H1 (cell line): ENCODE measurements at regions not wholly inside any gene's neighbourhood (a gene's known extent, or its start where the extent isn't known, plus 50 kb on each side); places are given as distances from the start of the nearest gene placed in this dataset.

ENCODE experiments used
- CTCF ChIA-PET: fragments of 300-600 bp; sonication (Branson Sonifier 250); formaldehyde crosslinking; loops from one replicate; lab custom pipeline; 2021; ENCODE audit not compliant: partially characterized antibody; lab: Charles Lee
- POLR2A ChIA-PET: fragments of 300-600 bp; sonication (Branson Sonifier 250); formaldehyde crosslinking; loops from one replicate; lab custom pipeline; 2021; ENCODE audit warnings: inconsistent platforms; ENCODE audit not compliant: partially characterized antibody; lab: Charles Lee
- DNase-seq, 2 experiments: peaks; one replicate each; pipeline versions ENCODE4 v3.0.0 to v3.0.0-alpha.2; 2010 to 2022; ENCODE audit warnings: low spot score in 2 of 2, low read depth in 1 of 2, mixed read lengths in 1 of 2
- FAIRE-seq: peaks from 2 replicates; lab custom pipeline; 2011; peaks lifted over from hg19 to GRCh38; lab: Jason Lieb, UNC
- H2AFZ ChIP-seq: 2 replicates; pipeline ENCODE4 v1.8.1; 2012; ENCODE audit warnings: low read length, inconsistent platforms
- H2AK5ac ChIP-seq: 2 replicates; pipeline ENCODE4 v1.6.1; 2013; ENCODE audit warnings: low read depth, low read length
- H2BK120ac ChIP-seq: replicated peaks from 2 replicates; pipeline ENCODE3; 2013; ENCODE audit warnings: low read depth, low read length, inconsistent platforms
- H2BK12ac ChIP-seq: 2 replicates; pipeline ENCODE4 v1.6.1; 2013; ENCODE audit warnings: low read depth, low read length
- H2BK15ac ChIP-seq: 2 replicates; pipeline ENCODE4 v1.6.1; 2013; ENCODE audit warnings: low read length
- H2BK20ac ChIP-seq: 2 replicates; pipeline ENCODE4 v1.6.1; 2013; ENCODE audit warnings: low read length
- H2BK5ac ChIP-seq: 2 replicates; pipeline ENCODE4 v1.6.1; 2013; ENCODE audit warnings: low read depth, low read length
- H3K14ac ChIP-seq: 2 replicates; pipeline ENCODE4 v1.6.1; 2013; ENCODE audit warnings: inconsistent platforms; ENCODE audit not compliant: insufficient read length
- H3K18ac ChIP-seq: 2 replicates; pipeline ENCODE4 v1.6.1; 2013; ENCODE audit warnings: low read length; ENCODE audit errors: extremely low read depth
- H3K23ac ChIP-seq: 2 replicates; pipeline ENCODE4 v1.6.1; 2013; ENCODE audit warnings: inconsistent platforms; ENCODE audit not compliant: insufficient read length
- H3K23me2 ChIP-seq: 2 replicates; pipeline ENCODE4 v1.6.1; 2013; ENCODE audit warnings: low read depth, low read length
- H3K27ac ChIP-seq: 2 replicates; pipeline ENCODE4 v1.6.1; 2011; ENCODE audit warnings: low read depth, low read length, inconsistent platforms
- H3K27me3 ChIP-seq, 4 experiments: replicated peaks in 1 of 4; 1 replicate in 1 of 4; 2 replicates in 3 of 4; pipeline versions ENCODE4 v1.6.1 to v1.8.1; 2011 to 2013; ENCODE audit warnings: low read length in 3 of 4, mild to moderate bottlenecking in 3 of 4, inconsistent platforms in 2 of 4, mixed read lengths in 2 of 4, moderate library complexity in 1 of 4; ENCODE audit not compliant: control insufficient read depth in 3 of 4, insufficient read depth in 3 of 4; ENCODE audit errors: extremely low read depth in 1 of 4
- H3K36me3 ChIP-seq, 4 experiments: 2 replicates each; pipeline versions ENCODE4 v1.6.1 to v1.8.1; 2011 to 2013; ENCODE audit warnings: mild to moderate bottlenecking in 4 of 4, low read length in 3 of 4, moderate library complexity in 2 of 4, control low read depth in 1 of 4, inconsistent platforms in 1 of 4; ENCODE audit not compliant: insufficient read depth in 4 of 4, control insufficient read depth in 2 of 4
- H3K4ac ChIP-seq: replicated peaks from 2 replicates; pipeline ENCODE3; 2013; ENCODE audit warnings: low read length, low read depth, mixed read lengths, inconsistent platforms; ENCODE audit not compliant: insufficient read length
- H3K4me1 ChIP-seq, 4 experiments: replicated peaks in 1 of 4; 1 replicate in 1 of 4; 2 replicates in 3 of 4; pipeline versions ENCODE4 v1.6.1 to v1.8.1; 2011 to 2013; ENCODE audit warnings: low read length in 3 of 4, inconsistent platforms in 2 of 4, mixed read lengths in 1 of 4; ENCODE audit not compliant: insufficient read depth in 4 of 4, control insufficient read depth in 3 of 4
- H3K4me2 ChIP-seq, 2 experiments: 2 replicates each; pipeline versions ENCODE4 v1.6.1 to v1.8.1; 2011 to 2013; ENCODE audit warnings: low read depth in 2 of 2, low read length in 2 of 2, control low read depth in 1 of 2, inconsistent platforms in 1 of 2, mild to moderate bottlenecking in 1 of 2; ENCODE audit not compliant: insufficient read depth in 1 of 2
- H3K4me3 ChIP-seq, 4 experiments: fragments of 200-600, 300-600 bp in 1 of 4; sonication (generic), shearing (Covaris generic), sonication (Bioruptor Twin) in 1 of 4; 2 replicates each; pipeline versions ENCODE4 v1.5.1 to v1.8.1; 2011 to 2016; ENCODE audit warnings: low read length in 4 of 4, low read depth in 3 of 4, control low read depth in 2 of 4, inconsistent platforms in 2 of 4, mild to moderate bottlenecking in 2 of 4, mixed read lengths in 1 of 4, moderate library complexity in 1 of 4; ENCODE audit not compliant: insufficient read depth in 2 of 4; ENCODE audit errors: extremely low read depth in 1 of 4
- H3K56ac ChIP-seq: replicated peaks from 2 replicates; pipeline ENCODE3; 2013; ENCODE audit warnings: low read depth, mild to moderate bottlenecking, mixed read lengths, low read length, inconsistent platforms; ENCODE audit not compliant: insufficient read length
- H3K79me1 ChIP-seq: 2 replicates; pipeline ENCODE4 v1.6.1; 2013; ENCODE audit warnings: low read depth, low read length, control low read depth
- H3K79me2 ChIP-seq, 2 experiments: 2 replicates each; pipeline versions ENCODE4 v1.6.1 to v1.8.1; 2012 to 2013; ENCODE audit warnings: low read length in 2 of 2, mild to moderate bottlenecking in 2 of 2, inconsistent platforms in 1 of 2; ENCODE audit not compliant: insufficient read depth in 2 of 2, control insufficient read depth in 1 of 2
- H3K9ac ChIP-seq, 4 experiments: replicated peaks in 1 of 4; 1 replicate in 1 of 4; 2 replicates in 3 of 4; pipeline versions ENCODE4 v1.6.1 to v1.8.1; 2011 to 2013; ENCODE audit warnings: low read depth in 3 of 4, low read length in 3 of 4, control low read depth in 2 of 4, mild to moderate bottlenecking in 2 of 4, moderate library complexity in 2 of 4, inconsistent platforms in 1 of 4; ENCODE audit errors: extremely low read depth in 1 of 4
- H3K9me3 ChIP-seq, 2 experiments: 2 replicates each; pipeline versions ENCODE4 v1.6.1 to v1.8.1; 2012 to 2013; ENCODE audit warnings: mild to moderate bottlenecking in 2 of 2, moderate library complexity in 2 of 2, control low read depth in 1 of 2, inconsistent platforms in 1 of 2, low read depth in 1 of 2, low read length in 1 of 2, mixed read lengths in 1 of 2; ENCODE audit not compliant: insufficient read depth in 2 of 2
- H4K20me1 ChIP-seq, 2 experiments: replicated peaks in 1 of 2; 2 replicates each; pipeline versions ENCODE3 to v1.8.1; 2011 to 2013; ENCODE audit warnings: inconsistent platforms in 2 of 2, low read length in 2 of 2, mild to moderate bottlenecking in 1 of 2; ENCODE audit not compliant: insufficient read depth in 2 of 2, control insufficient read depth in 1 of 2
- H4K5ac ChIP-seq: 2 replicates; pipeline ENCODE4 v1.6.1; 2013; ENCODE audit warnings: low read length, low read depth, mixed read lengths, inconsistent platforms; ENCODE audit not compliant: insufficient read length
- H4K8ac ChIP-seq: 2 replicates; pipeline ENCODE4 v1.8.0; 2013; ENCODE audit warnings: mild to moderate bottlenecking, moderate library complexity, low read length, inconsistent platforms; ENCODE audit not compliant: insufficient read depth; ENCODE audit errors: extremely low read depth
- H4K91ac ChIP-seq: replicated peaks from 2 replicates; pipeline ENCODE3; 2013; ENCODE audit warnings: low read length, mixed read lengths, inconsistent platforms; ENCODE audit not compliant: insufficient read length
- SIRT6 ChIP-seq: IDR thresholded peaks from one replicate; pipeline ENCODE4 v1.7.1; 2012; ENCODE audit warnings: low read length, inconsistent platforms
- SIX5 ChIP-seq: IDR thresholded peaks from 2 replicates; pipeline ENCODE4 v1.6.1; 2011; ENCODE audit warnings: mild to moderate bottlenecking, low read depth, low read length
- TF ChIP-seq, protein P1 (sequence below): fragments of 300-600 bp; sonication (generic); IDR thresholded peaks from 2 replicates; pipeline ENCODE4 v1.7.1; 2012; ENCODE audit warnings: low read length, moderate library complexity, mild to moderate bottlenecking, inconsistent platforms; ENCODE audit not compliant: insufficient replicate concordance

DNA sequence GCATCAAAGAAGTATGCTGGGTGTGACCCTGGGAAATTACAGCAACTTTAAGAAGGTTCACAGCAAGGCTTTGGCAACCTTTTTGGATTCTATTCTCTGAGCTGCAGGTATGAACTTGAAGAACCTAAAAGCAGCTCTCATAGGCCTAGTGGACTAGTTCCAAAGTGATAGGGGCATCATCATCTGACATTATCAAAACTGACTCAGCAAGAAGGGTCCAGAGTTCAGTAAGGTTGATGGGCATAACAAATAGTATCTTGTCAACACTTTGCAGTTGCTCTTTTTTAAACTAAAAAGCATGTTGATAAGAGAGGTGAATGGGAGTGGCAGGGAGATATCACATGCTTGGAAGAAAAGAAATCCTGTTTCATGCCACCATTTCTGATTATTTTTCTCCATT lies 249.3 kb downstream of the ZNF674 start:
- H3K14ac ChIP-seq = no peak overlapping the region
- no peak overlapping the region for H2AFZ ChIP-seq
- H3K9ac ChIP-seq = no peak overlapping the region
- no peak overlapping the region for H2BK20ac ChIP-seq
- no peaks in the 10 kb centered on the region for H3K79me2 ChIP-seq
- no peaks in the 10 kb centered on the region for H3K9me3 ChIP-seq
- no peak overlapping the region for H2BK15ac ChIP-seq
- no peaks in the 10 kb centered on the region for H3K27me3 ChIP-seq
- ChIA-PET CTCF (no interaction called here), POLR2A (no interaction called here)
- no peak overlapping the region for H3K4ac ChIP-seq
- H3K23ac ChIP-seq = no peak overlapping the region
- H3K18ac ChIP-seq = no peak overlapping the region
- no peaks in the 10 kb centered on the region for H3K4me1 ChIP-seq
- H4K5ac ChIP-seq = no peak overlapping the region
- FAIRE-seq = no peak
- no peak overlapping the region for H2BK5ac ChIP-seq
- H3K27ac ChIP-seq = no peak overlapping the region
- no peak for DNase-seq
- H3K4me2 ChIP-seq = no peak overlapping the region
- no peak overlapping the region for H2BK120ac ChIP-seq
- no peak overlapping the region for H3K4me3 ChIP-seq
- H3K56ac ChIP-seq = no peak overlapping the region
- no peaks in the 10 kb centered on the region for H3K23me2 ChIP-seq
- H2AK5ac ChIP-seq = no peak overlapping the region
- no peak overlapping the region for H2BK12ac ChIP-seq
- H3K36me3 ChIP-seq = no peaks in the 10 kb centered on the region
- no peaks in the 10 kb centered on the region for H4K20me1 ChIP-seq
- H3K79me1 ChIP-seq = no peaks in the 10 kb centered on the region
- no peak overlapping the region for H4K8ac ChIP-seq
- no peak overlapping the region for H4K91ac ChIP-seq
- TF ChIP-seq SIRT6 (no peak), SIX5 (no peak)
- TF ChIP-seq, protein P1, sequence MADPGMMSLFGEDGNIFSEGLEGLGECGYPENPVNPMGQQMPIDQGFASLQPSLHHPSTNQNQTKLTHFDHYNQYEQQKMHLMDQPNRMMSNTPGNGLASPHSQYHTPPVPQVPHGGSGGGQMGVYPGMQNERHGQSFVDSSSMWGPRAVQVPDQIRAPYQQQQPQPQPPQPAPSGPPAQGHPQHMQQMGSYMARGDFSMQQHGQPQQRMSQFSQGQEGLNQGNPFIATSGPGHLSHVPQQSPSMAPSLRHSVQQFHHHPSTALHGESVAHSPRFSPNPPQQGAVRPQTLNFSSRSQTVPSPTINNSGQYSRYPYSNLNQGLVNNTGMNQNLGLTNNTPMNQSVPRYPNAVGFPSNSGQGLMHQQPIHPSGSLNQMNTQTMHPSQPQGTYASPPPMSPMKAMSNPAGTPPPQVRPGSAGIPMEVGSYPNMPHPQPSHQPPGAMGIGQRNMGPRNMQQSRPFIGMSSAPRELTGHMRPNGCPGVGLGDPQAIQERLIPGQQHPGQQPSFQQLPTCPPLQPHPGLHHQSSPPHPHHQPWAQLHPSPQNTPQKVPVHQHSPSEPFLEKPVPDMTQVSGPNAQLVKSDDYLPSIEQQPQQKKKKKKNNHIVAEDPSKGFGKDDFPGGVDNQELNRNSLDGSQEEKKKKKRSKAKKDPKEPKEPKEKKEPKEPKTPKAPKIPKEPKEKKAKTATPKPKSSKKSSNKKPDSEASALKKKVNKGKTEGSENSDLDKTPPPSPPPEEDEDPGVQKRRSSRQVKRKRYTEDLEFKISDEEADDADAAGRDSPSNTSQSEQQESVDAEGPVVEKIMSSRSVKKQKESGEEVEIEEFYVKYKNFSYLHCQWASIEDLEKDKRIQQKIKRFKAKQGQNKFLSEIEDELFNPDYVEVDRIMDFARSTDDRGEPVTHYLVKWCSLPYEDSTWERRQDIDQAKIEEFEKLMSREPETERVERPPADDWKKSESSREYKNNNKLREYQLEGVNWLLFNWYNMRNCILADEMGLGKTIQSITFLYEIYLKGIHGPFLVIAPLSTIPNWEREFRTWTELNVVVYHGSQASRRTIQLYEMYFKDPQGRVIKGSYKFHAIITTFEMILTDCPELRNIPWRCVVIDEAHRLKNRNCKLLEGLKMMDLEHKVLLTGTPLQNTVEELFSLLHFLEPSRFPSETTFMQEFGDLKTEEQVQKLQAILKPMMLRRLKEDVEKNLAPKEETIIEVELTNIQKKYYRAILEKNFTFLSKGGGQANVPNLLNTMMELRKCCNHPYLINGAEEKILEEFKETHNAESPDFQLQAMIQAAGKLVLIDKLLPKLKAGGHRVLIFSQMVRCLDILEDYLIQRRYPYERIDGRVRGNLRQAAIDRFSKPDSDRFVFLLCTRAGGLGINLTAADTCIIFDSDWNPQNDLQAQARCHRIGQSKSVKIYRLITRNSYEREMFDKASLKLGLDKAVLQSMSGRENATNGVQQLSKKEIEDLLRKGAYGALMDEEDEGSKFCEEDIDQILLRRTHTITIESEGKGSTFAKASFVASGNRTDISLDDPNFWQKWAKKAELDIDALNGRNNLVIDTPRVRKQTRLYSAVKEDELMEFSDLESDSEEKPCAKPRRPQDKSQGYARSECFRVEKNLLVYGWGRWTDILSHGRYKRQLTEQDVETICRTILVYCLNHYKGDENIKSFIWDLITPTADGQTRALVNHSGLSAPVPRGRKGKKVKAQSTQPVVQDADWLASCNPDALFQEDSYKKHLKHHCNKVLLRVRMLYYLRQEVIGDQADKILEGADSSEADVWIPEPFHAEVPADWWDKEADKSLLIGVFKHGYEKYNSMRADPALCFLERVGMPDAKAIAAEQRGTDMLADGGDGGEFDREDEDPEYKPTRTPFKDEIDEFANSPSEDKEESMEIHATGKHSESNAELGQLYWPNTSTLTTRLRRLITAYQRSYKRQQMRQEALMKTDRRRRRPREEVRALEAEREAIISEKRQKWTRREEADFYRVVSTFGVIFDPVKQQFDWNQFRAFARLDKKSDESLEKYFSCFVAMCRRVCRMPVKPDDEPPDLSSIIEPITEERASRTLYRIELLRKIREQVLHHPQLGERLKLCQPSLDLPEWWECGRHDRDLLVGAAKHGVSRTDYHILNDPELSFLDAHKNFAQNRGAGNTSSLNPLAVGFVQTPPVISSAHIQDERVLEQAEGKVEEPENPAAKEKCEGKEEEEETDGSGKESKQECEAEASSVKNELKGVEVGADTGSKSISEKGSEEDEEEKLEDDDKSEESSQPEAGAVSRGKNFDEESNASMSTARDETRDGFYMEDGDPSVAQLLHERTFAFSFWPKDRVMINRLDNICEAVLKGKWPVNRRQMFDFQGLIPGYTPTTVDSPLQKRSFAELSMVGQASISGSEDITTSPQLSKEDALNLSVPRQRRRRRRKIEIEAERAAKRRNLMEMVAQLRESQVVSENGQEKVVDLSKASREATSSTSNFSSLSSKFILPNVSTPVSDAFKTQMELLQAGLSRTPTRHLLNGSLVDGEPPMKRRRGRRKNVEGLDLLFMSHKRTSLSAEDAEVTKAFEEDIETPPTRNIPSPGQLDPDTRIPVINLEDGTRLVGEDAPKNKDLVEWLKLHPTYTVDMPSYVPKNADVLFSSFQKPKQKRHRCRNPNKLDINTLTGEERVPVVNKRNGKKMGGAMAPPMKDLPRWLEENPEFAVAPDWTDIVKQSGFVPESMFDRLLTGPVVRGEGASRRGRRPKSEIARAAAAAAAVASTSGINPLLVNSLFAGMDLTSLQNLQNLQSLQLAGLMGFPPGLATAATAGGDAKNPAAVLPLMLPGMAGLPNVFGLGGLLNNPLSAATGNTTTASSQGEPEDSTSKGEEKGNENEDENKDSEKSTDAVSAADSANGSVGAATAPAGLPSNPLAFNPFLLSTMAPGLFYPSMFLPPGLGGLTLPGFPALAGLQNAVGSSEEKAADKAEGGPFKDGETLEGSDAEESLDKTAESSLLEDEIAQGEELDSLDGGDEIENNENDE = no peak
